Right ventricle myocardium superior (tissue), 1 donor: ENCODE measurements at regions not wholly inside any gene's neighbourhood (a gene's known extent, or its start where the extent isn't known, plus 50 kb on each side); places are given as distances from the start of the nearest gene placed in this dataset.
"Not testable (repeated sequence)": the region's sequence is repeated elsewhere in the genome, so short reads cannot be mapped to it uniquely, and the experiment has no call there.

Experiments
- ATAC-seq: fragments of 200-7000 bp; cut with Tn5 transposase; one replicate; pipeline ENCODE4 v1.9.1; 2020; ENCODE audit warnings: mild to moderate bottlenecking; ENCODE audit not compliant: poor library complexity
- DNase-seq: peaks from one replicate; pipeline ENCODE4 v3.0.0-alpha.2; 2020
- intact Hi-C: fragments of 100-400 bp; cut with DNase I; formaldehyde crosslinking; loops from one replicate; pipeline ENCODE4 v1.11.2; 2022
- donor health status: DM: no; HTN: yes; CAD: no; lungs with severe emphysema.

- ATAC-seq, result no peak
- intact Hi-C loops, result no loop called here
- no peak for DNase-seq
Measured at GRCh38 chr4:83979773-83980172, 443.9 kb downstream of the GPAT3 start.

DNA sequence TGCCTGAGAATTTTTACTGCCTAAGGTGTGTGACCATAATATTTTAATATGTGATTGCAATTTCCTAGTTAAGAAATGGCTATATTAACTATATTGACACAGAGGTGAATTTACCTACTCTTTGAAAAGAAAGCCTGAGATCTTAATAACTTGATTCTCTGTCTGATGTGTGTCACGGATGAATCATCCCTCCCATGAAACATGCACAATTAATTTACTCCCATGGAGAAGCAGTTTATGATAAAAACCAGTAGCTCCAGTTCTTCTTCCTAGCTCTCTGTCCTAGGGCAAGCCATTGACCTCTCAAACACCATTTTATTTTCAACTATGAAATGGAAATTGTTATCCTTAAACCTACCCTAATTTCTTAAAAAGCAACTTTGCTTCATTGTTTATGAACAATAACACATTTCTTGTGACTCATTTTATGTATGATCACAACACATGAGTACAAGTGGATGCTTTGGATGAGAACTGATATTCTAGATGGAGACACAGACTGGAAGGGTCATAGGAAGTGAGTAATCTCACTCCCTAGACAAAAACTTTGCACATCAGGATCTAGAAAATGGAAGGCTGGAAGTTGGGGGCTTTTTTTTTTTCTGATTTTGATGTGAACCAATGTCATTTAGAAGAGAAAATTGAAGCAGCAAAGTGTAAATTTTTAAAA lies 438.3 kb downstream of the GPAT3 start:
- DNase-seq, result no peak
- no peak for ATAC-seq
- intact Hi-C loops, result no loop called here

GRCh38 chr4:83964996-83965541 lies 429.2 kb downstream of the GPAT3 start:
- ATAC-seq (no peak), DNase-seq (no peak)
- intact Hi-C loops, result no loop called here

GRCh38 chr4:83962492-83962891 lies 426.6 kb downstream of the GPAT3 start:
- intact Hi-C loops, result no loop called here
- DNase-seq (no peak), ATAC-seq (no peak)

DNA sequence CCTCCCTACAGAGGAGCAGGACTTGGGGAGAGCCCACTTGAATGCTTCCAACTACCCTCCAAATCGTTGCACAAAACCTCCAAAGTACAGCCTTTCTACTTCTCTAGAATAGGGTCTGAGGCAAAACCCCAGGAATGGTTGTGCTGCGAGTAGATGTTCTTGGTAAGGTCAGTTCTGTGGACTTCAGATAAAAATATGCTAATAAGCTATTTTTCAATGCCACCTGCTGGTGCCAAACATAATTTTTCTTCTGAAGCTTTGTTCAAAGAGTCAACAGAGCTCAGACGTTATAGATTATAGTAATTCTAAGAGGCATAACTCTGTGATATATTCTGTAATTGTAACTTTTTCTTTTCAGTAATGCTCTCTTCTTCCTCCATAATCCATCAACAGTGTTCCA lies 425.7 kb downstream of the GPAT3 start:
- no peak for DNase-seq
- no peak for ATAC-seq
- intact Hi-C loops, result no loop called here

GRCh38 chr4:83959160-83959559 lies 423.3 kb downstream of the GPAT3 start:
- intact Hi-C loops, result no loop called here
- no peak for DNase-seq
- no peak for ATAC-seq

DNA sequence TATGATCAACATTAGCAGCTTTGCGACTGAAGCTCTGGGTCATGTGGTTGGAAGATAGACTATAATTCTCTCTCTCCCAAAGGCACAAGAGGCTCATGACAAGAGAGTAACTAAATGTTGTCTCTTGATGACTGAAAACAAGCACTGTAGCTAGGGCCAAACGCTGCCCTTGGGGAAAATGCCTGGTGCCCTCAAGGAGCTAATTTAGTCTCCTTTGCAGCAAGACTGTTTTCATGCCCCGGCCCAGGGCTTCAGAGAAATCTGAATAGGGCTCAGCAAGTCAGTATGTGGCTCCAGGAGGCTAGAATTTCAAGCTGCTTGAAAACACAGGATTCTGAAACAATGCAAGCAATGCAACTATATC lies 411.9 kb downstream of the GPAT3 start:
- DNase-seq (no peak), ATAC-seq (no peak)
- intact Hi-C loops, result no loop called here

DNA sequence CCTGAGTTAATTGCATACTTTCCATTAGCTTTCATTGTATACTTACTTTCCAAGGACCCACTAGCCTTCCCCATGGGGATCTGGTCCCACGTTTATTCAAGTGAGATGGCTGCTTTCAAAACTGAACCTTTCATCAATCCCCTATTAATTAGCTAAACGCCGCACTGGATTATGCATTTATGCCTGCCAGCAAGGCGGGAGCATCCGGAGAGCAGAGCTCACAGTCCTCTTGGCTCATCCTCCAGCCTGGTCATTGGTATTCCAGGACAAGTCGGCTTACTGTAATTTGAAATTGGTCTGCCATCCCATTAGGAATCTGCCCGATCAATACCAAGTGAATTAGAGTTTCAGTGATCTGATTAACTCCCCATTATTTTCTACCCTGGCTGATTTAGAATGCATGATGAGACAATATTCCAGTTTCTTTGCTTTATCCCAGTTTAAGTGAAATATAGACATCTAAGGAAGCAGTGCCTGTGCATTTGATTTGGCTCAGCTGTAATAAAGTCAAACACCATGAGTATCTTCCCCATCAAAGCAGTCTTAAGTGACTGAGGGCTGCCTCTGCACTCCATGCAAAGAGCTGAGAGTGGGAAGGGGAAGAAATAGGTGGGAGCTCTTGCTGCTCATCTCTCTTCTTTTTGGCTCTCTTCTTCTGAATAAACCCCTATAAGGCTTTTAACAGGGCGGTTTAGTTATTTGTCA lies 411.4 kb downstream of the GPAT3 start:
- ATAC-seq, result no peak
- DNase-seq, result no peak
- intact Hi-C loops, result no loop called here

DNA sequence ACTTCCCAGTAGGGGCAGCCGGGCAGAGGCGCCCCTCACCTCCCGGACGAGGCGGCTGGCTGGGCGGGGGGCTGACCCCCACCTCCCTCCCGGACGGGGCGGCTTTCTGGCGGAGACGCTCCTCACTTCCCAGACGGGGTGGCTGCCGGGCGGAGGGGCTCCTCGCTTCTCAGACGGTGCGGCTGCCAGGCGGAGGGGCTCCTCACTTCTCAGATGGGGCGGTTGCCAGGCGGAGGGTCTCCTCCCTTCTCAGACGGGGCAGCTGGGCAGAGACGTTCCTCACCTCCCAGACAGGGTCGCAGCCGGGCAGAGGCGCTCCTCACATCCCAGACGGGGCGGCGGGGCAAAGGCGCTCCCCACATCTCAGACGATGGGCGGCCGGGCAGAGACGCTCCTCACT lies 407.8 kb downstream of the GPAT3 start:
- ATAC-seq, DNase-seq, intact Hi-C loops: not testable (repeated sequence)

- no peak for ATAC-seq
- intact Hi-C loops, result no loop called here
- DNase-seq, result no peak
Measured at GRCh38 chr4:83932750-83933391, 397.0 kb downstream of the GPAT3 start.

GRCh38 chr4:83931659-83932438 lies 395.9 kb downstream of the GPAT3 start:
- no peak for ATAC-seq

DNA sequence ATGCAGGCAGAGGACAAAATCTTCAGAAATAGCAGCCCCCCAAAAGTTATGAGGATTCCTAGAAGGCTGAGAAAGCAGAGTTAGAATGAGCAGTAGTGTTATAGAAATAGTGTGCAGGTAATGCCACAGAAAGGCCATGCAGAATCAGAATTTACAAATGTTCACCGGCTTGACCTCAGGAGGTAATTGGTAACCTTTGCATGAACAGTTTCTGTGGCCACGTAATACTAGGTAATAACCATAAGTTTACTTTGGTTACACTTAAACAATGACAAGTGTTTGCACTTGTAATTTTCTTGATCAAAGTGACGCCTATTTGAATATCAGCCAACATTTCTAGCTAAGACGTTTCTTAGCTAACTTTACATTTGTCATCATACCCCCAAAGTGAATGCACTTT lies 393.6 kb downstream of the GPAT3 start:
- intact Hi-C loops, result no loop called here
- no peak for ATAC-seq
- no peak for DNase-seq

More at GRCh38 chr4:83931659-83932438, 395.9 kb downstream of the GPAT3 start:
- no peak for DNase-seq
- intact Hi-C loops, result no loop called here

DNA sequence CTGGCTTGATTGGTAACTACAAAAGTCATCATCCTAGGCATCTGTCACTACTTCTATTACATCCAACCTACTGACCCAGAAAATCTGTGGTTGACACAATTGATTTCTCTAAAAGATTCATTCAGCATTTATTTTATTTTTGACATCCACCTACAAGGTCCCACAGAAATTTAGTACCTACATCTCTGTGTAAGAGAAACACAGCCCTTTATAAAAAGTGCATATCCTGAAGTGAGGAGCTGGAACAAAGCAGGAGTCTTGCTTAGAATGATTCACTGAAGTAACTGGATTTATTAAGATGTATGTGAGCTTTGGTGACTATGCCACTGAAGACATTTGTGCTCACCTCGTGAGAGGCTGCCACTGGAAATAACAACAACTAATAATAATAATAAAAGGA lies 391.0 kb downstream of the GPAT3 start:
- DNase-seq, result no peak
- intact Hi-C loops, result no loop called here
- ATAC-seq, result no peak

GRCh38 chr4:83923341-83923740 lies 387.4 kb downstream of the GPAT3 start:
- ATAC-seq (no peak), DNase-seq (no peak)
- intact Hi-C loops, result no loop called here

DNA sequence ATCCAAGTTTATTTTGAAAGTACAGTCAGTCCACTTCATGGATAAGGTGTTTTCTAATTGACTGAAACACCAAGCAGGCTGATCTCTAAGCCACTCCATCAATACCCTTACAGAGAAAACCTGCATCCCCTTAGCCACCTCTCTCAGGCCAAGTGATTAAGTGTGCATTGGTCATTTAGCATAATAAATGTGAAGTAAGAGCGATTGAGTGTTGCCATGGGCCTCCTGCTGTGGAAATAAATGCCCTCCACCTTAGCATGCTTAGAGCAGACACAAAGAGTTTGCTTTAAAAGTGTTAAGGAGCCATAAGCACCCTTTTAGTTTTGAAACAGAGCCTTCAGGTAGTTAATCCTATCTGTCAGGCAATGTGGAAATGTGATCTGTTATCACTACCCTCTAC lies 386.5 kb downstream of the GPAT3 start:
- ATAC-seq (no peak), DNase-seq (no peak)
- intact Hi-C loops, result no loop called here

DNA sequence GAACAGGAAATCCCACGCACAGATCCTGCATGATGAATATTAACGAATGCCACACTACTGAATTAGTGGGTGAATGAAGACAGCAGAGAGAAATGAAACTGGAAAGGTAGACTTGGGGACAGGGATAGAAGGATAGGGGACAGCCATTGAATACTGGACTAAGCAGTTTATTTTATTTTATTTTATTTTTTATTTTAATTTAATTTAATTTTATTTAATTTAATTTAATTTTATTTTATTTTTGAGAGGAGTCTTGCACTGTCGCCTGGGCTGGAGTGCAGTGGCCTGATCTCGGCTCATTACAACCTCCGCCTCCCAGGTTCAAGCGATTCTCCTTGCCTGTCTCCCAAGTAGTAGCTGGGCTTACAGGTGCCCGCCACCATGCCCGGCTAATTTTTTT lies 385.2 kb downstream of the GPAT3 start:
- ATAC-seq (no peak), DNase-seq (no peak)
- intact Hi-C loops, result no loop called here

DNA sequence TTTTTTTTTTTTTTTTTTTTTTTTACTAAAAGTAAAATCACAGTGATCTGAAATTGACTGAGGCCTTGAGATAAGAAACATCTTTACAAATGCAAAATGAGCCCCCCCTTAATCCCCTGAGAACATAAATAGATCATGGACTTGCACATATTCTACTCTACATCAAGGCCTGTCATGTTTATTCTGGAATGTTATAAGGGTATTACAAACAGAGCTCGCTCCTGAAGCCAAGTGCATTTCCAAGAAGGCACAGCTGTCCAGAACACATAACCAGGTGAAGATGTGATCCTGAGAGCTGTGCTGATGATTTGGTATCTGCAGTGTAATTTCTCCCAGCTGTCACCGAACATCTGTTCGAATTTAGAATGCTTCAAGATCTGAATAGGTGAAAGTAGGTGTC lies 384.5 kb downstream of the GPAT3 start:
- DNase-seq (no peak), ATAC-seq (no peak)

DNA sequence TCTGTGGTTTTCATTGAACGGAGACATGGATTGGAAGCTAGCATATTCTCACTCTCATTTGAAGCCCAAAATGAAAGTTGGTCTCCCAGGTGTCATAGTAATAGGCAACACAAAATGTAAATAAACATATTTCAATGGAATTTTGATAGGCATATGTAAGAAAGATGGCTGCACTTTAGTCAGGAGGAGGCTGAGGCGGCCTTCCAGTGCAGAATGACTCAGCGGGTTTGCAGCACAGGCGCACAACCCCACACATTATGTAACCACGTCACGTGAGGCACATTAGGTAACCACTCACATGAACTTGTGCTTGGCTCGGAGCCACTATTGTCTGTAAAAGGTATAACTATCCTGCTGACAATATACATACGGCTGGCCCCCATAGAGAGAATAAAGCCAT lies 381.7 kb downstream of the GPAT3 start:
- DNase-seq (no peak), ATAC-seq (no peak)
- intact Hi-C loops, result no loop called here

More for the DNA sequence above, 384.5 kb downstream of the GPAT3 start:
- intact Hi-C loops, result no loop called here

GRCh38 chr4:83910693-83911092 lies 374.8 kb downstream of the GPAT3 start:
- ATAC-seq (no peak), DNase-seq (no peak)
- intact Hi-C loops, result no loop called here
